Right lobe of liver (tissue), 4 donors: ENCODE measurements at regions not wholly inside any gene's neighbourhood (a gene's known extent, or its start where the extent isn't known, plus 50 kb on each side); places are given as distances from the start of the nearest gene placed in this dataset.

ENCODE experiments used
- CTCF ChIP-seq, 4 donors: fragments of 200-600 bp in 3 of 4; fragments of 450-650 bp in 1 of 4; IDR thresholded peaks; one replicate each; pipeline versions ENCODE4 v1.5.1 to v1.8.0; 2016 to 2022; ENCODE audit warnings: antibody characterized with exemption in 4 of 4, mild to moderate bottlenecking in 2 of 4
- POLR2A ChIP-seq: fragments of 450-650 bp; IDR thresholded peaks from one replicate; pipeline ENCODE4 v1.6.1; 2017; ENCODE audit warnings: antibody characterized with exemption, mild to moderate bottlenecking
- donor health status: DM: no; HTN: no; CAD: no.
- donor health status: DM: no; HTN: no; CAD: no.
- donor health status: DM: no; HTN: yes; CAD: no.

DNA sequence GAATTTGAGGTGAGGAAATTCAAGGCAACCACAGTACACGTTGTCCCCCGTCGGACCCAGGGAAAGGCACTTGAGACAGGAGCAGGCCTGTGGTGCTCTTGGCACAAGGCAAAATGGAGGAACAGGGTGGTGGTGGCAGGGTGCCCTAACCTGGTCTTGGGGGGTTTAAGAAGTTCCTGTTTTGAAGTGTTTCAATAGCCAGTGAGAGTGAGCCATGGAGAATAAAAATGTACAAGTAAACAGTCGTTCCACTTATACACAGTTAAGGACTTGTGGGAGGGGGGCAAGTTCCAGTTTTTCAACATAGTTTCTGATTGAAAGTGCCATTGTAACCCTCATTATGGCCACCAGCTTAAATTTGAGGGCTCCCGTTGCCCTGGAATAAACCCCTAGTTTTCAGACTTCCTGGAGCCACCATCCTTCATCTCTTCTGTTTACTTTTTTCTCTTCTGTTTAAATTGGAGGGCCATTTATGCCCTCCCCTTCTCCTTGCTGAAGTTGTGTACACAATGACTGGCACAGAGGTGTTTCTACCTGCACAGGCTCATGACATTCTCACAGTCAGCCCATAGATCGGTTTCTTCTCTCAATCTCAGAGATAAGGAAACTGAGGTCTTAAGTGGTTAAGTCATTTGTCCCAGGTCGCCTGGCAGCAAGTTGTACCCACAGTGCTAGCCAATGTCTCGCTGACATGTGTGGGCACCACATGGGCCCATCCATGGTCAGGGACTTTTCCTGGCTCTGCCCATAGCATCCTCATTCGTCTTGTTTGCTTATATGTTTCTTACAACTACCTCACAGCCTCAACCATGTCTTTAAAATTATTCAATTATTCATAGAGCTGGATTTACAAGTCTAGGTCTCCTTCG lies 66.0 kb upstream of the ST3GAL5 start:
- no peak for TF ChIP-seq CTCF (IDR thresholded peaks at IDR 0.05)
- no peak for TF ChIP-seq POLR2A
